HepG2 (cell line): ENCODE measurements at regions not wholly inside any gene's neighbourhood (a gene's known extent, or its start where the extent isn't known, plus 50 kb on each side); places are given as distances from the start of the nearest gene placed in this dataset.

Experiments
- ATAC-seq: fragments of 200-7000 bp; cut with Tn5 transposase; 3 replicates; pipeline ENCODE4 v1.9.1; 2020; ENCODE audit warnings: mild to moderate bottlenecking, moderate library complexity
- BruUV-seq: library from RNA; stranded (reverse); fragments of 400-500 nt; replicated peaks from 2 replicates; lab custom pipeline; 2021; lab: Mats Ljungman, UMichigan
- CTCF ChIA-PET: fragments of 300-600 bp; formaldehyde crosslinking; extraction: SDS; loops from one replicate; lab custom pipeline; 2021; ENCODE audit warnings: low total read pairs, inconsistent platforms, low intra/inter-chr PET ratio; lab: Yijun Ruan, JAX
- POLR2A ChIA-PET: fragments of 350-600 bp; sonication (Branson Sonifier 250); formaldehyde crosslinking; loops from one replicate; lab custom pipeline; 2020; ENCODE audit warnings: antibody characterized with exemption, inconsistent platforms; lab: Yijun Ruan, JAX
- DNase-seq: peaks from one replicate; pipeline ENCODE4 v3.0.0-alpha.2; 2015; ENCODE audit warnings: low spot score
- FAIRE-seq: peaks from 3 replicates; lab custom pipeline; 2011; peaks lifted over from hg19 to GRCh38; lab: Jason Lieb, UNC
- H2AFZ ChIP-seq: one replicate; pipeline ENCODE4 v1.6.1; 2011; ENCODE audit warnings: low read length, inconsistent platforms
- H3K27ac ChIP-seq: fragments of 300-600 bp; 3 replicates; pipeline ENCODE4 v1.8.0; 2011; ENCODE audit warnings: mixed run types, mild to moderate bottlenecking, mixed read lengths, low read length, inconsistent platforms; ENCODE audit not compliant: insufficient read depth; ENCODE audit errors: extremely low read length
- H3K27me3 ChIP-seq, 2 experiments: fragments of 200-600 bp in 1 of 2; 2 replicates in 1 of 2; 3 replicates in 1 of 2; pipeline versions ENCODE4 v1.6.0 to v1.8.0; 2011; ENCODE audit warnings: low read length in 2 of 2, mild to moderate bottlenecking in 2 of 2, moderate library complexity in 2 of 2, inconsistent platforms in 1 of 2; ENCODE audit not compliant: insufficient read depth in 2 of 2, control insufficient read depth in 1 of 2
- H3K36me3 ChIP-seq, 2 experiments: fragments of 200-600 bp in 1 of 2; replicated peaks in 1 of 2; 2 replicates in 1 of 2; 3 replicates in 1 of 2; pipeline versions ENCODE4 v1.5.1 to v1.8.0; 2011; ENCODE audit warnings: low read length in 2 of 2, inconsistent platforms in 1 of 2; ENCODE audit not compliant: insufficient read depth in 2 of 2, control insufficient read depth in 1 of 2
- H3K4me1 ChIP-seq: 2 replicates; pipeline ENCODE4 v1.5.1; 2012; ENCODE audit warnings: low read length, inconsistent platforms; ENCODE audit not compliant: insufficient read depth
- H3K4me2 ChIP-seq: 2 replicates; pipeline ENCODE4 v1.6.0; 2011; ENCODE audit warnings: low read depth, low read length, inconsistent platforms
- H3K4me3 ChIP-seq, 3 experiments: fragments of 200-600 bp in 1 of 3; sonication (generic), shearing (Covaris generic) in 1 of 3; replicated peaks in 1 of 3; 2 replicates each; pipeline ENCODE4 v1.5.1; 2011 to 2016; ENCODE audit warnings: low read length in 3 of 3, inconsistent platforms in 2 of 3, low read depth in 2 of 3, mild to moderate bottlenecking in 2 of 3, control low read depth in 1 of 3, mixed read lengths in 1 of 3; ENCODE audit not compliant: insufficient read depth in 1 of 3
- H3K79me2 ChIP-seq: one replicate; pipeline ENCODE4 v1.6.1; 2011; ENCODE audit warnings: low read length, inconsistent platforms; ENCODE audit not compliant: insufficient read depth
- H3K9ac ChIP-seq: 2 replicates; pipeline ENCODE4 v1.6.0; 2011; ENCODE audit warnings: mild to moderate bottlenecking, low read depth, low read length, inconsistent platforms; ENCODE audit not compliant: insufficient read depth
- H3K9me3 ChIP-seq: 2 replicates; pipeline ENCODE4 v1.5.1; 2012; ENCODE audit warnings: mild to moderate bottlenecking, low read length
- H4K20me1 ChIP-seq: 2 replicates; pipeline ENCODE4 v1.6.0; 2011; ENCODE audit warnings: inconsistent platforms, mild to moderate bottlenecking, low read length, moderate library complexity; ENCODE audit not compliant: insufficient read depth
- ARHGAP35 ChIP-seq: sonication (generic); formaldehyde crosslinking; IDR thresholded peaks from 2 replicates; pipeline ENCODE4 v1.9.0; 2022; ENCODE audit warnings: mild to moderate bottlenecking, inconsistent platforms, moderate library complexity, missing genetic modification reagents, borderline replicate concordance
- SPEN ChIP-seq: sonication (generic); formaldehyde crosslinking; IDR thresholded peaks from 2 replicates; pipeline ENCODE4 v1.5.1; 2020; ENCODE audit warnings: low read depth, mild to moderate bottlenecking, missing genetic modification reagents
- TAF15 ChIP-seq: fragments of 200-400 bp; formaldehyde crosslinking; IDR thresholded peaks from one replicate; pipeline ENCODE4 v1.6.1; 2018; ENCODE audit warnings: mild to moderate bottlenecking, low read depth, low read length; ENCODE audit not compliant: poor library complexity, severe bottlenecking
- THYN1 ChIP-seq: sonication (generic); formaldehyde crosslinking; IDR thresholded peaks from 2 replicates; pipeline ENCODE4 v1.8.1; 2023; ENCODE audit warnings: low read depth, mild to moderate bottlenecking, moderate library complexity, missing genetic modification reagents, borderline replicate concordance
- ZC3H4 ChIP-seq: sonication (generic); formaldehyde crosslinking; IDR thresholded peaks from 2 replicates; pipeline ENCODE4 v1.4.0; 2020; ENCODE audit warnings: missing genetic modification reagents, borderline replicate concordance
- ZNF256 ChIP-seq: sonication (generic); formaldehyde crosslinking; conservative IDR thresholded peaks from 2 replicates; pipeline ENCODE4 v1.4.0; 2020; ENCODE audit warnings: missing genetic modification reagents
- ZNF33A ChIP-seq: sonication (generic); formaldehyde crosslinking; IDR thresholded peaks from 2 replicates; pipeline ENCODE4 v1.5.1; 2020; ENCODE audit warnings: missing genetic modification reagents, mild to moderate bottlenecking, moderate library complexity, borderline replicate concordance
- ZNF441 ChIP-seq: sonication (generic); formaldehyde crosslinking; IDR thresholded peaks from 2 replicates; pipeline ENCODE4 v1.7.0; 2021; ENCODE audit warnings: missing genetic modification reagents, borderline replicate concordance
- ZNF564 ChIP-seq: sonication (generic); formaldehyde crosslinking; IDR thresholded peaks from 2 replicates; pipeline ENCODE4 v1.8.1; 2023; ENCODE audit warnings: mild to moderate bottlenecking, missing genetic modification reagents
- ZNF670 ChIP-seq: sonication (generic); formaldehyde crosslinking; IDR thresholded peaks from 2 replicates; pipeline ENCODE4 v1.8.0; 2022; ENCODE audit warnings: mild to moderate bottlenecking, missing genetic modification reagents, borderline replicate concordance
- ZNF772 ChIP-seq: sonication (generic); formaldehyde crosslinking; IDR thresholded peaks from 2 replicates; pipeline ENCODE4 v1.5.0; 2020; ENCODE audit warnings: mild to moderate bottlenecking, missing genetic modification reagents
- ZNF781 ChIP-seq: sonication (generic); formaldehyde crosslinking; IDR thresholded peaks from 2 replicates; pipeline ENCODE4 v1.5.1; 2020; ENCODE audit warnings: borderline replicate concordance, mild to moderate bottlenecking, missing genetic modification reagents; ENCODE audit errors: not compliant biosample characterization
- WGBS: methylation state at CpG from one replicate; pipeline ENCODE4 v1.1.6; 2017; ENCODE audit warnings: low lambda C conversion rate; 5-methylcytosine and 5-hydroxymethylcytosine counted together
- in situ Hi-C: cut with HindIII; loops from 2 replicates; pipeline ENCODE4 v1.10.0; 2017; ENCODE audit warnings: low pct_unique_long_range_greater_than_20kb; ENCODE audit not compliant: extremely low pct_ligation_motif_present
- intact Hi-C: fragments of 100-400 bp; cut with micrococcal nuclease; formaldehyde crosslinking; loops from one replicate; pipeline ENCODE4 v1.10.0; 2022; ENCODE audit not compliant: unreplicated experiment
- TF ChIP-seq, protein P1 (sequence below): IDR thresholded peaks from 2 replicates; pipeline ENCODE4 v1.6.1; 2016; ENCODE audit warnings: missing biosample characterization, missing genetic modification reagents, low read depth
- TF ChIP-seq, protein P2 (sequence below): sonication (generic); formaldehyde crosslinking; IDR thresholded peaks from 2 replicates; pipeline ENCODE4 v1.4.0; 2020; ENCODE audit warnings: mild to moderate bottlenecking, missing genetic modification reagents

DNA sequence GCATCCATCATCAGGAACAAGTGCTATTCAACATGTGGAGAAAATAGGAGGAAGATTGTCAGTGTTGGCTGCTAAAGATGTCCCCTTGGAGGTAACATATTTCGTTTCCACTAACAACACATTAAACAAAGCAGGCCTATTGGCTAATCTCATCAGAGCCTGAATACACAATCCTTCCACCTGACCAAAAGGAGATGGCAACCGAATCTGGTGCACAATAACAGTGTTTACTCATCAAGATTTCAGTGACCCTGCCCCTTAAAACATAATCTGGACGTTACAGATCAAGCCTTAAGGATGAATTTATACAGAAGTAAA is 582.5 kb downstream of the EFNB2 start:
- Histone ChIP-seq H3K4me3 (no peak overlapping the region), H4K20me1 (no peaks in the 10 kb centered on the region), H3K4me2 (no peak overlapping the region), H2AFZ (no peak overlapping the region), H3K9ac (no peak overlapping the region), H3K27me3 (no peaks in the 10 kb centered on the region; a peak in 1 of 5 replicates), H3K9me3 (no peaks in the 10 kb centered on the region), H3K27ac (no peak overlapping the region), H3K4me1 (no peaks in the 10 kb centered on the region), H3K79me2 (no peaks in the 10 kb centered on the region), H3K36me3 (no peaks in the 10 kb centered on the region)
- ATAC-seq = no peak
- 0% methylated on average over 3 of the region's 3 CpGs for WGBS
- intact Hi-C loops (no loop called here), in situ Hi-C loops (no loop called here)
- DNase-seq = no peak
- POLR2A ChIA-PET = no interaction called here
- no TSS peak for BruUV-seq
- no peak for FAIRE-seq
- TF ChIP-seq, protein P1, sequence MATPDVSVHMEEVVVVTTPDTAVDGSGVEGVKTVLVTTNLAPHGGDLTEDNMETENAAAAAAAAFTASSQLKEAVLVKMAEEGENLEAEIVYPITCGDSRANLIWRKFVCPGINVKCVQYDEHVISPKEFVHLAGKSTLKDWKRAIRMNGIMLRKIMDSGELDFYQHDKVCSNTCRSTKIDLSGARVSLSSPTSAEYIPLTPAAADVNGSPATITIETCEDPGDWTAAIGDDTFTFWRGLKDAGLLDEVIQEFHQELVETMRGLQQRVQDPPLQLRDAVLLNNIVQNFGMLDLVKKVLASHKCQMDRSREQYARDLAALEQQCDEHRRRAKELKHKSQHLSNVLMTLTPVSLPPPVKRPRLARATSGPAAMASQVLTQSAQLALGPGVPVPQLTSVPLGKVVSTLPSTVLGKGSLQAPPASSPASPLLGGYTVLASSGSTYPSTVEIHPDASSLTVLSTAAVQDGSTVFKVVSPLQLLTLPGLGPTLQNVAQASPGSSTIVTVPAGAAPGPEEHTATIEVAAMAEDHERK (CRISPR knock-in tag) = no peak
- CTCF ChIA-PET = no interaction called here

DNA sequence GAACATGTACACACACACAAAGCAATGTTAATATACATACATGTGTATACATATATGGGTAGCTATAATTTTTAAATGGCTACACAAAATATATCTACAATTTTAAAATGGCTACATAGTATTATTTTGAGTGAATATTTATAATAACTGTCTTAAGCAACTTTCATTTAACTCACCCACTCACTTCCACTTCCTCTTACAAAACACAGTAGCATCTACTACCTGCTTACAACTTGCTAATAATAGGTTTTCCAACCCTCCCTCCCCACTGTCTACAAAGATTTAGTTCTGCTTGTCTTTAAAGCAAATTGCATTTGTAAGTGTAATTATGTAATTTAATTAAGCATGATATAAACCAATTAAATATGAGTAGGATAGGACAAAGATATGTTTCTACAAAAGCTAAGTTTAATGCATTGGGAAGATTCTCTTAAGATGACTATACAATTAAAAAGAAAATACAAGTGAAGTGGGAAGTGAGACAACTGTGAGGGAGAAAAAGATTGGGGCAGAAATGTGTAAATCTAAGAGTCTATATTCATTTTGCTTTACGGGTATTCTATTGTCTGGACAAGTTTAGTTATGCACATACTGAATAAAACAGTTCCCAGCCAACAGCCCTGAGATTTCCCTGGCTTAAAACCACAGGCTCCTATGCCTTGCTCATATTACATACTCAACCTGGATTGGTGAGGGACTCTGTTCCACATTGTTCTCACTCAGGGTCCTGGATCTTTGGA is 583.1 kb downstream of the EFNB2 start:
- Histone ChIP-seq H4K20me1 (no peaks in the 10 kb centered on the region), H2AFZ (no peak overlapping the region)

More for the DNA sequence above, 583.1 kb downstream of the EFNB2 start:
- BruUV-seq = no TSS peak
- ChIA-PET POLR2A (no interaction called here), CTCF (no interaction called here)
- FAIRE-seq = no peak
- Histone ChIP-seq H3K27me3 (no peaks in the 10 kb centered on the region; a peak in 1 of 5 replicates), H3K79me2 (no peaks in the 10 kb centered on the region), H3K4me1 (no peaks in the 10 kb centered on the region), H3K9ac (no peak overlapping the region), H3K36me3 (no peaks in the 10 kb centered on the region), H3K4me2 (no peak overlapping the region), H3K9me3 (no peaks in the 10 kb centered on the region), H3K27ac (no peak overlapping the region)
- in situ Hi-C loops = no loop called here
- 0% methylated on average over 1 of the region's 1 CpG for WGBS
- no peak for DNase-seq
- TF ChIP-seq ARHGAP35 (CRISPR knock-in tag) = no peak
- TF ChIP-seq ZNF564 (CRISPR knock-in tag) = no peak
- no peak for TF ChIP-seq ZNF441 (CRISPR knock-in tag)
- TF ChIP-seq ZC3H4 (CRISPR knock-in tag) = no peak
- TF ChIP-seq ZNF772 (CRISPR knock-in tag) = no peak
- no peak for TF ChIP-seq ZNF781 (CRISPR knock-in tag)
- TF ChIP-seq ZNF33A (CRISPR knock-in tag) = no peak
- TF ChIP-seq THYN1 (CRISPR knock-in tag) = no peak
- TF ChIP-seq TAF15 = no peak
- TF ChIP-seq, protein P2, sequence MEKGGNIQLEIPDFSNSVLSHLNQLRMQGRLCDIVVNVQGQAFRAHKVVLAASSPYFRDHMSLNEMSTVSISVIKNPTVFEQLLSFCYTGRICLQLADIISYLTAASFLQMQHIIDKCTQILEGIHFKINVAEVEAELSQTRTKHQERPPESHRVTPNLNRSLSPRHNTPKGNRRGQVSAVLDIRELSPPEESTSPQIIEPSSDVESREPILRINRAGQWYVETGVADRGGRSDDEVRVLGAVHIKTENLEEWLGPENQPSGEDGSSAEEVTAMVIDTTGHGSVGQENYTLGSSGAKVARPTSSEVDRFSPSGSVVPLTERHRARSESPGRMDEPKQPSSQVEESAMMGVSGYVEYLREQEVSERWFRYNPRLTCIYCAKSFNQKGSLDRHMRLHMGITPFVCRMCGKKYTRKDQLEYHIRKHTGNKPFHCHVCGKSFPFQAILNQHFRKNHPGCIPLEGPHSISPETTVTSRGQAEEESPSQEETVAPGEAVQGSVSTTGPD (CRISPR knock-in tag) = no peak
- no peak for TF ChIP-seq ZNF256 (CRISPR knock-in tag)
- no peak for TF ChIP-seq SPEN
- TF ChIP-seq ZNF670 (CRISPR knock-in tag) = no peak
- TF ChIP-seq, all 625 proteins: peak for 0
- no peak overlapping the region for H3K4me3 ChIP-seq
- ATAC-seq = no peak
- intact Hi-C loops = no loop called here
